Right lung (tissue), 2 donors: ENCODE measurements at regions not wholly inside any gene's neighbourhood (a gene's known extent, or its start where the extent isn't known, plus 50 kb on each side); places are given as distances from the start of the nearest gene placed in this dataset.

Source experiments
- DNase-seq, 2 donors: peaks; one replicate each; pipeline ENCODE4 v3.0.0-alpha.2; 2013

DNA sequence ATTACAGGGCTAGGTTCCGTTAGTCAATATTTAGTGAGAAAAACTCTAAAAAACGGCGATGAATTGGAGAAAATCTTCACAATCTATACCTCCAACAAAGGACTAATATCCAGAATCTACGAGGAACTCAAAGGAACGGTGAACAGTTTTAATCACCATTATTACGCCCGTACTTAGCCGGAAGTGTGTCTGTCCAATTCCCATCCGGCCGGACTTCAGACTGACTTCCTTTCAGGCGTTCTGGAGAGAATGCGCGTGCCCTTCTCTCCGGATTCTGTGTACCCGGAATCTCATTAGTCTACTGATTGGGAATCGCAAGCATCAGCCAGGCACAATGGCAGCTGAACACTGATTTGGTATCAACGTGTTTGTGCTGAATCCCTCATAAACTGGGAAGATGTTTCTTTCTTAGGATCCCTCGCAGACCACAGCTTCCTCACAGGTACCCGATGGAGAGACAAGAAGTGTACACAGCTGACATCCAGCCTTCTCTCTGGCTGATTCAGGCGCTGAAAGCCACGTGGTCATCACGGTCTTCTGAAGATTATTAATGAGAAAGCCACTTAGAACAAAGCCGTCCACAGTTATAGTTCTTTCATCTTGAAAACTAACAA is 239.9 kb downstream of the ZNF516 start:
- no peak for DNase-seq

DNA sequence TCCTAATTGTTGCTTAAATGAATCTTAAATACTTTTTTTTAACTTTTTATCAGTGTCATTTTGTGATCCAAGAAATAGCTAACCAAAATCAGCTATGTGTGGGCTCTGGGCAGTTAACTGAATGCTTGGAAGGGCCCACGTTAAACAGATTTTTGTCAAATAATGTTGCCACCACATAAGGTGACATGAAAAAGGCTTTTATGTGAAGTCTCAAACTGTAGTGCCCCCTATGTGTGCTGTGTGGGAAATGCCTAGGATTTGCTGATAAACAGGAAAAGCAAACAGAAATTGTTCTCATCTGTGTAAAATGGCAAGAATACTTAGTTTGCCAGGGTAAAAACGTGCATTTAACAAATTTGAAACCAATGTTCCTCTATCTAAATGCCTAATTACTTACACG is 242.2 kb downstream of the ZNF516 start:
- DNase-seq: no peak

DNA sequence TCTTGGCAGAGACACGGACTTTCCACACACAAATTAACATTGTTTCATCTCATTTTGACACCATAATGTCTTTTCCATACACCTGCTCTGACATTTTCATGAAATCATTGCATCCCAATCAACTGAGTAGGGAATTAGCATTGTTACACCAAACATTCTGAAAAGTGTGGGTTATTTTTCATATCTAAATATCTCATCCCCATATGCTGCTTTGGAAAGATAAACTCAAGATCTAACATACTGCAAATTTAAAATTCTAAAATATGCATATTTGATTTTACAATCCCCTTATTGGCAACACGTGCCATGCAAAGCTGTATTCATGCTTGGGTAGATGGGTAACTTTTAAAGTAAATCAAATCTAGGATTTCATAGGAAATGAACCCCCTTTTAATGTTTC is 242.9 kb downstream of the ZNF516 start:
- no peak for DNase-seq

DNA sequence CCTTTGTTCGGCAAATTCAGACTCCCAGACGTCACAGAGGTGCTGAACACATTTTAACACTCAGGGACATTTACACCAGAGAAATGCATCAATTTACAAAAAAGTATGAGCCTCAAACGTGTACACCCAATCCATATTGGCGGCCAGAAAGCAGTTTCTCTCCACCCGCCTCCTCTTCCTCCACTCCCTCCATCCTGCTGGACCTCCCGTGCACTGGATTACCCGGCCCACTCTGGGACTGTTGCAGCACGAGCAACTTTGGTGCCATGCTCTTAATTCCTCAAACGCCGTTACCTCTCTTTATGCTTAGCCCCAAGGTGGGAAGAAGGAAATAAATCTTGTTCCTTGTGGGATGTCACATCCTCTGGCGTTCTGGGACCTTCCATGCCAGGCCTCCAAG is 243.4 kb downstream of the ZNF516 start:
- no peak for DNase-seq

DNA sequence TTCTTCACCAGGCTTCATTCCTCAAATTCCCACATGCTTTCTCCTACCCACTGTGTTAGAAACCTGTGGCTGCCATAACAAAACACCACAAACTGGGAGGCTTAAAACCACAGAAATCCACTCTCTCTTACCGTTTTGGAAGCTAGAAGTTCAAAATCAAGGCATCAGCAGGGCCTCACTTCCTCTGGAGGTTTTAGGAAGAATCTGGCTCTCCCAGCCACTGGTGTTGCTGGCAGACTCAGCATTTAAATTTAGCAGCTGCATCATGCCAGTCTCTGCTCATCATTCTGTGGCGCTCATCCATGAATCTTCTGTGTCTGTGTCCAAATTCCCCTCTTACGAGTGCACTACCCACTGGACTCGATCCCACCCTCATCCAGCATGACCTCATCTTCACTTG is 248.5 kb downstream of the ZNF516 start:
- peak in 1 of 2 donors; percentile 58 for DNase-seq

DNA sequence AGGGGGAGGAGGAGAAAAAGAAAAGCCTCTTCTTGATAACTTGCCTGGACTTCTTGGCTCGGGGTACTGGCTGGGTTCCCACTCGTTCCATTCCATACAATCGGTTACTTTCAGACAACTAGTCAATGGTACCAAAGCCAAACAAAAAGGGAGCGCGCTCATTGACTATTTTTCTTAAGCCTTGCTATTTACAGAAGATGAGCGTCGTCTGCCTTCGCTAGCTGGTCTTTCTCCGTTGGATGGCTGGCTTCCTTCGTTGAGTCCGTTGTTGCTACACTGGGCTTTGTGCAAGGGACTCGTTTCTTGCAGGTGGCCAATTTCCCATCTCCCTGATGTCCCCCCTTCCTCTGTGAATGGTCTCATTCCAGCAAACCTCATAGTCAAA is 260.4 kb downstream of the ZNF516 start:
- DNase-seq: peak; percentile 38 to 50

DNA sequence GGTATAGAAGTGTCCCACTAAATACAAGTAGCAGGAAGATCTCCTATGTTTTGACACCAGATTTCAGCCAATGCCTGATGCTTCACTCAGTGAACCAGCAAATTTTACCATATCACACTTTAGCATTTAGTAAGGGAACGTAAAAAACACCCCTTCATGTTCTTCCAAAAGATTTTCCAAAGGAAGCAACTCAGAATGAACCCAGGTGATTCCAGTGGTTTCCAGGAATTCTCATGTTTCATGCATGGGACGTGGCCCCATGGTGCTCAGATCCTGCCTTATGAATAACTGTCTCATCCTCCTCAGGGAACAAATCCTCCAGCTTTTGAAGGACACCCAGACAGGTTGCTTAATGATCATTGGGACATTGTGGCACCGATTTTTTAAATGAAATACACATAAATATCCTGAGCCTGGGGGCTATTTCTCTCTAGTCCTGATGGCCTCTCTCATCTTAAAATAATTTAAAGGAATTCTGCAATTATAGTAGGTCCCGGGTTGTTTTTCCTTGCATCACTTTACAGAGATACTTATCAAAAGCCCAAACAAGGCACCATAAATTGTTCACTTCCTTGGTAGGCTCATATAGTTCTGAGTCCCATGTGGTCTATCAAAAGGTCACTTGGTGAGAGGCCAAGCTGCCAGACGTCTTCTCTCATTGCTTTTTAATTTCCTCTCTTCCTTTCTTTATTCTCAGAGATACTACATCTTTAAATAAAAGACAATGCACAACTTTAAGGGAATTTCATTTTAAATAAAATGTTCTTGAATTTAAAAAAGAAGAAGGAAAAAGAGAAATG is 261.0 kb downstream of the ZNF516 start:
- DNase-seq: no peak

DNA sequence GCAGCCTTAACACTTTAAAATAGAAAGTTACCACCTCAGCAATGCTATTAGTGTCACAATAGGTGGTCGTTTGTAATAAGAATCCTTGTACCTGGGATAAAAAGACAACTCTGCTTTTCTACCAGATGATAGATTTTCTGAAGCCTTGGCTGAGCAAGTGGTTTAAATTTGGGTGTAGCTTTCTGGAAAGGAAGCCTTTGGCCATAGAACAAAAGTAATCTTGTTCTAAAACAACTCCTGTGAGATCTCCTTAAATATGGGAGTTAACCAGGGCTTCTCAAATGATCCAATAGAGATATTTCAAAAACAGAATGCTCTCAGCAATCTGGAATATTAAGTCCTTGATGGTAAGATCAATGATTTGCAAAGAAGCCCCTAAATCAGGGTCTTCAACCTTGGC is 261.6 kb downstream of the ZNF516 start:
- DNase-seq: no peak

DNA sequence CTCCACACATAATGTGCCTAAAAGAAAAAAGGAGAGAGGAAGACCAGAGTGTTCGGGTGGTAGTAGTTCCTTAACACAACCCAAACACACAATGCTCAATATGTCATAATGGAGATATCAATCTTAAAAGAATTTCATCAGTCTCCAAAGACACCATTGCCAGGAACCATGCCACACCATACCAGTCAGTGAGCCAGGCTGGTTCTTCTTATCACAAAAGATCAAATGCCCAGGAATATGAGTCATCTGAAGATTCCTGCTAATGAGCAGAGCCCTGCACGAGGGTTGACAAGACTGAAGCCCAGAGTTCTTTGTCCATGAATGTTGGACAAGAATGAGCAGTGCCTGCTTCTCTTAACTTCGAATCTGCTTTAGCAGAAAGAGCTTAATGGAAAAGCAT is 262.3 kb downstream of the ZNF516 start:
- DNase-seq: no peak

DNA sequence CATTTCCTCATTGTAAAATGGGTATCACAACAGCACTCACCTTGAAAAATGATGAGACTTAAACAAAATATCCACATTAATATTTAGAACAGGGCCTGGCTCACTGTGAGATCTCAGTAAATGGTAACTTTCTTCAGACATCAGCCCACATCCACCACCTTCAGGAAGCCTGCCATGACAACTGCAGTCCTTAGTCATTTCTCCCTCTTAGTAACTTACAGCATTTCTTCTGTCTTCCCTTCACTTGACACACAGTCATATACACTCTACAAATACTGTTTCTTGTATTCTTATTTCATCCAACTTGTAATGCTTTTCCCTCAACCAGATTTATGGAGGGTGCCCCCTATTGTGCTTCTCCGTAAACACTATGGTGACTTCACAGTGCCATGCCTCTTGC is 263.0 kb downstream of the ZNF516 start:
- no peak for DNase-seq

DNA sequence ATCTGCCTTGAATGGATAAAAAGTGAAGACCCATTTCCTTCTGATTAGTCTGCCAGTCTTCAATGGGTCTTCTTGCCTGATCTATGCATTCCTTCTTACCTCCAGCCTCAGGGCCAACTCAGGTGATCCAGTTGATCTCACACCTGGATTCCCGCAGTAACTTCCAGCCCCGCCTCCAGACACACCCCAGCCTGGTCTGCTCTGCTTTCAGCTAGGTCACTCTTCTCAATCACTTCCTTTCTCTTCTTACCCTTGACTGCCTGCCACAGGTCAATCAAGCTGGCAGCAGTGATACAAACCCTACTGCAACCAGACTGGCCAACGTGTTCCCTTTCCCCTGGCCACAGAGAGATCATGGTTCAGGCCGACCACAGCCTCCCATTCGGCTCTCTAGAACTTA is 263.6 kb downstream of the ZNF516 start:
- DNase-seq: no peak

DNA sequence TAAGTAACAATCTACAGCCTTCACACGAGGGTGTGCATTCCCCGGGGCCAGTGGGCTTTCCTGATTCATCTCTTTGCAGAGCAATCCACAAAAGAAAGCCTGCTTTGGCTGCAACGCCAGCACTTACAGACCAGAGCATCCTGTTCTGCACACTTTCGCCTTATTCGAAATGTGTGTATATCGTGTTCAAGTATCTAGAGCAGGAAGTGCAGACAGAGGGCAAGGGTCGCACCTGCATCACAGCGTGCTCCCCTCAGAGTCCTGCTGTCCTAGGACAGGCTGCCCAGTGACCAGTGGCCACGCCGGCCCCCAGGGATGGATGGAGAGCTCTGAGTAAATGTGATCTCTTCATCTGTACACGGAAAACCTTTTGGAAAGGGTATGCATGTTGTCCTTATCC is 264.3 kb downstream of the ZNF516 start:
- no peak for DNase-seq

DNA sequence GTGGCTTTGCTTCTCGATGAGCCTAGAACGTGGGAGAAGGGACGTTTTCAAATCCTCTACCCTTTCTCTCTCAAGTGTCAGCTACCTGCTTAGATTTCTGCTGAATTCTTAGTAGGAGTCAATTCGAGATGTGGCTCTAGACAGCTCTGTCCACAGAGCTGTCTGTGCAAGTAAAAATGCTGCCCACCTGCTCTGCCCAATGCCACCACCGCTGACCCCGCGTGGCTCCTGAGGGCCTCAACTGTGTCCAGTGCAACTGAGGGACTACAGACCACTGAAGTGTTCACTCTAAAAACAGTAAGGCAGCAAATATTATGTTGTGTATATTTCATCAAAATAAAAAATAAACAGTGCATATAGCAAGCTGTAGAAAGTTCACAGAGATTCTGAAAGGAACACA is 266.3 kb downstream of the ZNF516 start:
- no peak for DNase-seq

DNA sequence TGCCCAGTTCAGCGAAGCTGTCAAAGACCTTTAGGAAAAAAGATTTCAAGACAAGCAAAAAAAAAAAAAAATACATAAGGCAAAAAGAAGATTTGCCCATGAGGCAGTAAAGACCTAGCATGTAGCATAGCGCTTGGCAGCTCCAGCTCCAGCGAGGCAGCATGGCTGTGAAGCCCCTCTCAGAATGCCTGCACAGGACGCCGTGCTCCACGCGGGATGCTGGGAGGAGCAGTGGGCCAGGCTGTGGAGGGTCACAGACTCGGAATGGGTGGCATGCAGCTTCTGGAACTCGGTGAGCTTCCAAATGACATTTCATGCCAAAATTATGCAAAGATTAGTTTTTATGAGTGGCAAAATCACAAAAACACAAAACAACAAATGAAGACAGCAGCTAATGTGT is 267.3 kb downstream of the ZNF516 start:
- DNase-seq: no peak

DNA sequence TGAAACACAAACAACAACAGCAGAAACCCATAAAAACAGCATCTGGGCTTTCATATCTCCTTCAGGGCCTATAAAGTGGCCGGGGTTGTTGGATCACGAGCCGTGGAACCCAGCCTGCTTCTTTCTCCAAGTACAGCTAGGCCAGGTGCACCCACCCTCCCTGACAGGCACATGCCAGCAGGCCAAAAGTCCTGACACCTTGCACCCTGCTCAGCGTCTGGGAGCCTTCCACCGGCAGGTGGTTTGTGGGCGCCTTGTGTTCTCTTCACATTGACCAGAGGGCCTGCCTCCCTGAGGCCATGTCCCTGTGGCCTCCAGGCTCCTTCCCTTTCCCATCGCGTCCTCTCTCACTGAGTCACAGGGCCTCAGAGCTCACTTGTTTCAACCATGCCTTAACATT is 271.6 kb downstream of the ZNF516 start:
- no peak for DNase-seq

DNA sequence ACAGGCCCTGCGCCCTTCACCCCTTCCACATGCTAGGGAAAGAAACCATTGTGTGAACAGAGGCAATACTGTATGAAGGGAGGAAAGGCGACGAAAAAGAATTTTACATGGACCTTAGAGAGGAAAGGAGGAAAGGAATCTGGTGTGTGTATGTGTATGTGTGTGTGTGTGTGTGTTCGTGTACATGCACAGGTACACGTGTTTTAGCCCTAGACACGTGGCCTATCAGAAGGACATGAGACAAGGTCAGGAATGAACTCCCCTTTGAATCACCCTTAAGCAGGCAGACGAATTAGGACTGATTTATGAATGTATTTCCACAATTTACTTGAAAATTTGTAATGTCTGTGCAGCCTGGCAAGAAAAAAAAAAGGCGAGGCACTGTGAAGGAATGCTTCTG is 276.0 kb downstream of the ZNF516 start:
- DNase-seq: no peak

DNA sequence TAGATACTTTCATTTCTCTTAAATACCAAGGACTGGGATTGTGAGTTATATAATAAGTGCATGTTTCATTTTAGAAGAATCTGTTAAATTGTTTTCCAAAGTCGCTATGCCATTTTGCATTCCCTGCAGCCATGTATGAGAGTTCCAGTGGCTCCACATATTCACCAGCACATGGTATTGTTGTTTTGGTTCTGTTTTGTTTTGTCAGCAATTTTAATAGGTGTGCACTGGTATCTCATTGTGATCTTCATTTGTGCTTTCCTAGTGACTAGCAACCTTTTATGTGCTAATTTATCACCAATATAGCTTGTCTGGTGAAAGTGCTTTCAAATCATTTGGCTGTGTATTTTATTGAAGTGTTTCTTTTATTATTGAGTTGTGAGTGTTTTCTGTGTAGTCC is 278.9 kb downstream of the ZNF516 start:
- DNase-seq: no peak

DNA sequence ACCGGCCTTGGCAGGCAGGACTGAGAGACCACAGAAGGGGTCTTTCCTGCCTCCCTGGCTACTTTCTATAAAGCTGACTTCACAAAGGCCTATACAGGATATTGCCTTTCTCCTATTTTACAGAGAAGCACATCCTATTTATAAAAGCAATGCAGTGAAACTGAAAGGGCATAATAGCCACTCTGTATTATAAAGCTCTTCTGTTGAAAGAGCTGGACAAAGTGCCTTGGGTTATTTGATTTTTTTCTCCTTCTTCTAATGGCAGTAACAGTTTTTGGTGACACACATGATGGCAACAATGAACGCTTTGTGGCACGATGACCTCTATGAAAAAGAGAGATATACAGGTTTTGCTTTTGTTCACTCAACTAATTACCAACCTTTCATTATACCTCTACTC is 281.1 kb downstream of the ZNF516 start:
- no peak for DNase-seq

DNA sequence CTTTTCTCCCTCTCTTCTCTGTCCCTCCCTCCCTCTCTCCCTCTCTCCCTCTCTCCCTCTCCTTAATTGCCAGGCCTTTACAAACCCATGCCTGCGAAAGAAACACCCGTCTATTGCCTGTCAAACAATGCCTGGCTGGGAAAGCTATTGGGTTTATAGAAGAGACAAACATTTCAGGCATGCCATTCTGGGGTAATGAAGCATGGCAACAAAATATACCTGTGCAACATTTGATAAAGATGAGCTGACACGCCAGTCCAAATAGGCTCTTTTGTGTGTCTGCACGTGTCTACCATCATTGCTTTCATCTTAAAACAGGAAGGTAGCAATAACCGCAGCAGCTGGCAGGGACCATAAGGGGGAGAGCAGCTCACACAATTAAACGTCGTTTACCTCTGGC is 282.1 kb downstream of the ZNF516 start:
- no peak for DNase-seq

DNA sequence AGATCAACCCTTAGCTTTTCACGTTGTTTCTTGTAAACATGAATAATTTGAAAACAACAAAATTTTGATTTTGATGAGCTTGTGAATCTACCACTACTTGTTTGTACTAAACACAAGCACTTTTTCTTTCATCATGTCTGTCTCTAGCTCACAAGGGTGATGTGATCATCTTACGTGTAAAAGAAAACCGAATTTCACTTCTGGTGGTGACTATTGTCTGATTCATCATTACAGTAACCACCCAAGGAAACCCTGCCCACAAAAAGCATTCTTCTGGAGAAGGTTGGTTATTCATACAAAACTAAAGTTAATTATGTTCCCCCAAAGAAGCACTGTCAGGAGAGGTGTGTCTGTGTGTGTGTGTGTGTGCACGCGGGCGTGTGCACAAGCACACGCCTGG is 285.4 kb downstream of the ZNF516 start:
- DNase-seq: no peak

DNA sequence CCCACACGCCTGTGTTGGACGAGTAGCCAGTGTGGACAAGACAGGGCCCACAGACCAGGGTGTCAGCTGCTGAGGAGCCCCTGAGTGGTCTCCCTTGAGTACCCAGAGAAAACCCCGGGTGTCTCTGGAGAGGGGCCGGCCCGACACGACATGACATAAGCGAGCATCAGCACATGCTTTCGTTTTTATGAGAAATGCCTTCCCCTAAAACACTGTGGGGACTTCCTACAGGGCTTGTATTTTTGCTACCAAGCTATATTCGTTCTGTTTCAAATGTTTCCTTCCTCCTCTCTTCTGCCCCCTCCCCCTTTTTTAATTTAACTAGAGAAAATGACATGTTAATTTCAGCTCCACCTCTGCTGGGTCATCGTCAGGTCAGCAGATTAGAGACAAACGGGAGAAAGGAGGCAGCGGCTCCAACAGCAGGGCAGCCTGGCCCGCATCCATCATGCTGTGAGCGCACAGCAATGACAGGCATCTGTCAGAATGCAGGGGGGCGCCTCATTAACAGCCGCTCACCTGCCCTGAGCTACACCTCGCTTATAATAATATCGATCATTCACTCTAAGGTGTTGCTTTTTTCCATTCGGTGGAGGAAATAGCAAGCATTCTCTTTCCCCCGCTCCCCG is 286.2 kb downstream of the ZNF516 start:
- DNase-seq: peak in 1 of 2 donors; percentile 4

DNA sequence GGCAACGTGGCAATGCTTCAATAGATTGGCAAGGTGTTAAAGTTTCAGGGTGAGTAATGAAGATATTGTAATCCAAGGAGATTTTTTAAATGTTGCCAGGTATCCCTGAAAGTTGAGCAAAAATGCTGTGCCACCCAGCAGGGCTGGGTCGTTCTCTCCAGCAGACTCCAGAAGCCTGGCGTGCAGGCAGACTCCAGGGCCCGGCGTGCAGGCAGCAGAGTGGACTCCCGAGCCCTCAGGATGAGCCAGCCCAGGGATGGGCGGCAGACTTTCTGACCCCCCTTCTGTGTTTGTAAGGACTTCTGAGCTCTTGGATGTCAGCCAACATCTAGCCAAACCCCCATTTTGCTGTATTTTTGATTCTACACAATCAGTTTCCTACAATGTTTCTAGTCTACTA is 289.1 kb downstream of the ZNF516 start:
- DNase-seq: no peak

DNA sequence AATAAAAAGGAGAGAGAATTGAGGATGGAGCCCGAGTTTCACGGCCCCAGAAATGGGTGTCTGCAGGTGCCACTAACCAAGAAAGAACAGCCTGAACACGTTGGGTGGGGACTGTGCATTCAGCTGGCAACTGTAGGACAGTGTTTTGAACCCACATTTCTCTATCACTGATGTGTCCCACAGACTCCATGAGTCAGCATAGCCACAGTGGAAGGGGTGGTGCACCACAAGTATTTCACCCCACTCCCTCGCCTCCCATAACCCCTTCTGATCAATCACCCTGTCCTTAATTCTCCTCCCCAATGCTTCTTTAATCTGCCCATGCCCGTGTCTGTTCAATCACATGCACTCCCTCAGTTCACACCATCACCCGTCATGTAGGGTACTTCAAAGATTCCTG is 291.5 kb downstream of the ZNF516 start:
- no peak for DNase-seq

DNA sequence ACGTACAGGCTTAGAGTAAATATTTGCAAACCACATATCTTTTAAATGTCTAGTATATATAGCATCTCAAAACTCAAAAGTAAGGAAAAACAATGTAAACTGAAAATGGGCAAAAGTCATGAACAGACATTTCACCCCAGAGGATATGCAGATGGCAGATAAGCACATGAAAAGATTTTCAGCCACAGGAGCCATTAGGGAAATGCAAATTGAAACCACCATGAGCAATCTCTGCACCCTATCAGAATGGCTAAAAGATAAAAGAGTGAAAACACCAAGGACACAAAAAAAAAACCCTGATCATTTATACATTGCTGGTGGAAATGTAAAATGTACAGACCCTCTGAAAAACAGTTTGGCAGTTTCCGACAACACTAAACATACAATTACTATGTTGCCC is 292.7 kb downstream of the ZNF516 start:
- no peak for DNase-seq
